Trophoblast cell (in vitro differentiated cells and primary cell): ENCODE measurements at regions not wholly inside any gene's neighbourhood (a gene's known extent, or its start where the extent isn't known, plus 50 kb on each side); places are given as distances from the start of the nearest gene placed in this dataset.
"Not testable (repeated sequence)": the region's sequence is repeated elsewhere in the genome, so short reads cannot be mapped to it uniquely, and the experiment has no call there.

Source experiments
- DNase-seq, 2 donors: peaks; one replicate each; pipeline ENCODE4 v3.0.0-alpha.2; 2016
- H2AFZ ChIP-seq: 2 replicates; pipeline ENCODE4 v1.6.1; 2013; ENCODE audit warnings: low read length, moderate library complexity, mild to moderate bottlenecking; ENCODE audit not compliant: insufficient read depth, poor library complexity
- H2AK5ac ChIP-seq: 2 replicates; pipeline ENCODE4 v1.6.1; 2013; ENCODE audit warnings: mild to moderate bottlenecking, low read length
- H2BK120ac ChIP-seq: 2 replicates; pipeline ENCODE4 v1.6.1; 2013; ENCODE audit warnings: low read length, mild to moderate bottlenecking, moderate library complexity; ENCODE audit not compliant: insufficient read depth, poor library complexity
- H2BK12ac ChIP-seq: 2 replicates; pipeline ENCODE4 v1.6.1; 2013; ENCODE audit warnings: mild to moderate bottlenecking, low read length, moderate library complexity
- H2BK5ac ChIP-seq: 2 replicates; pipeline ENCODE4 v1.6.1; 2013; ENCODE audit warnings: low read length, low read depth, moderate library complexity, mild to moderate bottlenecking; ENCODE audit not compliant: poor library complexity
- H3K14ac ChIP-seq: 2 replicates; pipeline ENCODE4 v1.6.1; 2013; ENCODE audit warnings: mild to moderate bottlenecking, low read length
- H3K18ac ChIP-seq: 2 replicates; pipeline ENCODE4 v1.6.1; 2013; ENCODE audit warnings: mild to moderate bottlenecking, low read length
- H3K23ac ChIP-seq: 2 replicates; pipeline ENCODE4 v1.6.1; 2013; ENCODE audit warnings: low read length
- H3K27ac ChIP-seq: 2 replicates; pipeline ENCODE4 v1.5.1; 2013; ENCODE audit warnings: low read depth, mild to moderate bottlenecking, inconsistent platforms, low read length, moderate library complexity
- H3K27me3 ChIP-seq: 2 replicates; pipeline ENCODE4 v1.6.1; 2013; ENCODE audit warnings: inconsistent platforms, mild to moderate bottlenecking, low read length, moderate library complexity; ENCODE audit not compliant: insufficient read depth
- H3K36me3 ChIP-seq, 2 experiments: 1 replicate in 1 of 2; 2 replicates in 1 of 2; pipeline ENCODE4 v1.6.1; 2013; ENCODE audit warnings: low read length in 2 of 2, mild to moderate bottlenecking in 2 of 2, moderate library complexity in 1 of 2; ENCODE audit not compliant: insufficient read depth in 2 of 2, control insufficient read depth in 1 of 2
- H3K4ac ChIP-seq: 2 replicates; pipeline ENCODE4 v1.6.1; 2013; ENCODE audit warnings: low read depth, mild to moderate bottlenecking, low read length, moderate library complexity
- H3K4me1 ChIP-seq, 2 experiments: 1 replicate in 1 of 2; 2 replicates in 1 of 2; pipeline ENCODE4 v1.6.1; 2013; ENCODE audit warnings: low read length in 2 of 2, mild to moderate bottlenecking in 2 of 2, moderate library complexity in 1 of 2; ENCODE audit not compliant: insufficient read depth in 2 of 2, control insufficient read depth in 1 of 2
- H3K4me2 ChIP-seq: 2 replicates; pipeline ENCODE4 v1.6.1; 2013; ENCODE audit warnings: inconsistent platforms, mild to moderate bottlenecking, low read length, moderate library complexity
- H3K4me3 ChIP-seq: 2 replicates; pipeline ENCODE4 v1.5.1; 2013; ENCODE audit warnings: mild to moderate bottlenecking, low read depth, low read length, inconsistent platforms
- H3K79me1 ChIP-seq: one replicate; pipeline ENCODE4 v1.6.1; 2013; ENCODE audit warnings: low read length
- H3K79me2 ChIP-seq: 2 replicates; pipeline ENCODE4 v1.6.1; 2013; ENCODE audit warnings: low read length, mild to moderate bottlenecking; ENCODE audit not compliant: control insufficient read depth, insufficient read depth, poor library complexity
- H3K9ac ChIP-seq: 2 replicates; pipeline ENCODE4 v1.6.1; 2013; ENCODE audit warnings: mild to moderate bottlenecking, low read length
- H3K9me3 ChIP-seq: 2 replicates; pipeline ENCODE4 v1.6.1; 2013; ENCODE audit warnings: low read depth, mild to moderate bottlenecking, control low read depth, inconsistent platforms, low read length; ENCODE audit not compliant: insufficient read depth
- H4K12ac ChIP-seq: 2 replicates; pipeline ENCODE4 v1.6.1; 2013; ENCODE audit warnings: low read depth, mild to moderate bottlenecking, low read length, moderate library complexity
- H4K8ac ChIP-seq: 2 replicates; pipeline ENCODE4 v1.6.1; 2013; ENCODE audit warnings: low read depth, mild to moderate bottlenecking, low read length, moderate library complexity
- H4K91ac ChIP-seq: one replicate; pipeline ENCODE4 v1.6.1; 2013; ENCODE audit warnings: low read depth, mild to moderate bottlenecking, low read length, moderate library complexity
- WGBS: extraction: QIAGEN DNeasy Blood & Tissue Kit; methylation state at CpG from one replicate; pipeline ENCODE4 v1.1.7; 2013; ENCODE audit warnings: missing lambda C conversion rate; ENCODE audit not compliant: insufficient read length, insufficient coverage; ENCODE audit errors: extremely low coverage; 5-methylcytosine and 5-hydroxymethylcytosine counted together

- Histone ChIP-seq H3K18ac (no peak overlapping the region), H3K4ac (no peak overlapping the region), H3K27me3 (no peaks in the 10 kb centered on the region), H2BK5ac (no peak overlapping the region), H3K36me3 (no peaks in the 10 kb centered on the region), H3K4me1 (no peaks in the 10 kb centered on the region), H3K9me3 (no peaks in the 10 kb centered on the region), H2AK5ac (no peak overlapping the region), H2BK12ac (no peak overlapping the region), H4K91ac (no peak overlapping the region), H2BK120ac (no peak overlapping the region), H3K23ac (no peak overlapping the region), H3K79me2 (no peaks in the 10 kb centered on the region), H3K9ac (no peak overlapping the region), H3K79me1 (no peaks in the 10 kb centered on the region), H4K8ac (no peak overlapping the region), H3K14ac (no peak overlapping the region), H2AFZ (no peak overlapping the region), H3K27ac (no peak overlapping the region), H4K12ac (no peak overlapping the region), H3K4me3 (no peak overlapping the region), H3K4me2 (no peak overlapping the region)
- no peak for DNase-seq
- WGBS = no CpG with 5 or more reads among the region's 1 CpG
Measured at GRCh38 chr2:167817422-167817821, 430.0 kb downstream of the STK39 start.

- Histone ChIP-seq H4K8ac (no peak overlapping the region), H3K4me2 (no peak overlapping the region), H3K14ac (no peak overlapping the region), H3K36me3 (no peaks in the 10 kb centered on the region), H2AFZ (no peak overlapping the region), H3K79me2 (no peaks in the 10 kb centered on the region), H4K91ac (no peak overlapping the region), H2BK12ac (no peak overlapping the region), H2BK120ac (no peak overlapping the region), H2BK5ac (no peak overlapping the region), H3K23ac (no peak overlapping the region), H2AK5ac (no peak overlapping the region), H3K9me3 (no peaks in the 10 kb centered on the region), H3K18ac (no peak overlapping the region), H3K4ac (no peak overlapping the region), H4K12ac (no peak overlapping the region), H3K4me3 (no peak overlapping the region), H3K79me1 (no peaks in the 10 kb centered on the region), H3K27ac (no peak overlapping the region), H3K27me3 (no peaks in the 10 kb centered on the region), H3K4me1 (no peaks in the 10 kb centered on the region), H3K9ac (no peak overlapping the region)
- no peak for DNase-seq
- WGBS = no CpG with 5 or more reads among the region's 1 CpG
Measured at GRCh38 chr2:167816874-167817290, 430.5 kb downstream of the STK39 start.

- Histone ChIP-seq H3K23ac (no peak overlapping the region), H3K14ac (no peak overlapping the region), H2BK5ac (no peak overlapping the region), H3K9me3 (no peaks in the 10 kb centered on the region), H2AK5ac (no peak overlapping the region), H4K8ac (no peak overlapping the region), H3K79me1 (no peaks in the 10 kb centered on the region), H2BK12ac (no peak overlapping the region), H3K27me3 (no peaks in the 10 kb centered on the region), H3K36me3 (no peaks in the 10 kb centered on the region), H3K4me1 (no peaks in the 10 kb centered on the region), H3K9ac (no peak overlapping the region), H2BK120ac (no peak overlapping the region), H3K18ac (no peak overlapping the region), H3K79me2 (no peaks in the 10 kb centered on the region), H3K4me3 (no peak overlapping the region), H4K12ac (no peak overlapping the region), H3K4me2 (no peak overlapping the region), H2AFZ (no peak overlapping the region), H4K91ac (no peak overlapping the region), H3K27ac (no peak overlapping the region), H3K4ac (no peak overlapping the region)
- DNase-seq = no peak
- WGBS = no CpG with 5 or more reads among the region's 10 CpGs
Measured at GRCh38 chr2:167814881-167815718, 432.3 kb downstream of the STK39 start.

GRCh38 chr2:167814482-167814880 lies 432.9 kb downstream of the STK39 start:
- not testable (repeated sequence) for H3K4ac ChIP-seq, H3K9me3 ChIP-seq, H4K8ac ChIP-seq, H2AFZ ChIP-seq, H3K4me1 ChIP-seq, H4K91ac ChIP-seq, H3K36me3 ChIP-seq, H3K9ac ChIP-seq, H2AK5ac ChIP-seq, H3K4me2 ChIP-seq, H3K14ac ChIP-seq, H3K27me3 ChIP-seq, H3K23ac ChIP-seq, H2BK5ac ChIP-seq, H3K79me2 ChIP-seq, H3K79me1 ChIP-seq, H4K12ac ChIP-seq, H3K4me3 ChIP-seq, H2BK120ac ChIP-seq, H2BK12ac ChIP-seq, DNase-seq, H3K27ac ChIP-seq, H3K18ac ChIP-seq
- no CpG with 5 or more reads among the region's 13 CpGs for WGBS
